IPS-18c (cell line): ENCODE measurements at regions not wholly inside any gene's neighbourhood (a gene's known extent, or its start where the extent isn't known, plus 50 kb on each side); places are given as distances from the start of the nearest gene placed in this dataset.

Experiments used
- H3K4me3 ChIP-seq: 2 replicates; pipeline ENCODE4 v1.7.0; 2013; ENCODE audit warnings: low read depth, mild to moderate bottlenecking, low read length, moderate library complexity; ENCODE audit not compliant: insufficient read depth
- H3K9me3 ChIP-seq: one replicate; pipeline ENCODE4 v1.6.1; 2013; ENCODE audit warnings: mild to moderate bottlenecking, low read length, moderate library complexity; ENCODE audit not compliant: control insufficient read depth, insufficient read depth

DNA sequence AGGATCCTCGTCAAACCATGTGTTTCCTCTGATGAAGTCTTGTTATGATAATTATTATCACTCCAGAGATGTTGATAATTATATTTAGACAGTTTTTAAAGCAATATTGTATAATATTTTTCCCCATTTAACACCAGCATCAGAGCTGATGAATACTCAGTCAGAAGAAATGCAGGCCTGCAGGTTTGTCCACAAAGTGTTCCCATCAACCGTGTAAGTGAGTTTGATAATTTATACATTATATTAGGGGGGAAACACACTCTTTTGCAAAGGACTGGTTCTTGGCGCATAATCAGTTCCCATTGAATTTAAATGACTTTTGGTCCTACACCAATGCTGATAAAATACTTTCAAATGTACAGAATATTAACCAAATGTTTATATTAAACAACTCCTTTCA is 454.8 kb downstream of the TOX3 start:
- no peaks in the 10 kb centered on the region for H3K9me3 ChIP-seq
- H3K4me3 ChIP-seq = no peak overlapping the region

DNA sequence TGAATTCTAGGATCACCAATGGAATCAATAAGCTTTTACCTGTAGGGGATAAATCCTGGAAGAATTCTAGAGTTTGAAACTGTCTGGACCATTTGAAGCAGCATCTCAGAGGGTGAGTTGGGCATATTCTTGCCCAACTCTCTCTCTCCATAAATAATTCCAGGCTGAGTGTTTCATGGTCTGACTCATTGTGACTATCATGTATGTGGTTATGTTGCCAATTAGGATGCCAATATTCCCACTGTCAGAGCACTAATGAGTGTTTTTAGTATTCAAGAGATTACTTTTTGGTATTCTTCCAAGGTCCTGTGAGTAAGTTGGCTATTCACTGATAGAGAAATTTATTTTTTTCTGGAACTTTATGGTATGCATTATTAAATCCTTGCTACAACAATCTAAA is 456.9 kb downstream of the TOX3 start:
- no peak overlapping the region for H3K4me3 ChIP-seq

DNA sequence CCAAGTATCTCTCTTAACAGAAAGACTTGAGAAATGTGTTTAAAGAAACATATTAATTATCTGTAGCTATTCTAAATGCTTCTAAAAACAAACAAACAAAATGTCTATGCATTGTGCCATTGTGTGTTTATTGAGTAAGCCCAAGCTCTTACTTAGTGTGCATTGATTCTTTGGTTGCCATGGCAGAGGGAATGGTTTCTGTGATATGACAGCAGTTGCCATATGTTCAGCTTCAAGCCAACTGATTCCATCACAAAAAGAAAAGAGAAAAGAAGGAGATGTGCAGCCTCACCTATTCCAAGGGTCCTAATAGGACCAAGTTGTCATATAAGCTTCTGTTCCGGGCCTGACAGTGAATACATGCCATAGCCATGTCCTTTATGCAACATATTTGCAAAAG is 457.5 kb downstream of the TOX3 start:
- Histone ChIP-seq H3K9me3 (no peaks in the 10 kb centered on the region), H3K4me3 (no peak overlapping the region)

More for the DNA sequence above, 456.9 kb downstream of the TOX3 start:
- H3K9me3 ChIP-seq = no peaks in the 10 kb centered on the region

DNA sequence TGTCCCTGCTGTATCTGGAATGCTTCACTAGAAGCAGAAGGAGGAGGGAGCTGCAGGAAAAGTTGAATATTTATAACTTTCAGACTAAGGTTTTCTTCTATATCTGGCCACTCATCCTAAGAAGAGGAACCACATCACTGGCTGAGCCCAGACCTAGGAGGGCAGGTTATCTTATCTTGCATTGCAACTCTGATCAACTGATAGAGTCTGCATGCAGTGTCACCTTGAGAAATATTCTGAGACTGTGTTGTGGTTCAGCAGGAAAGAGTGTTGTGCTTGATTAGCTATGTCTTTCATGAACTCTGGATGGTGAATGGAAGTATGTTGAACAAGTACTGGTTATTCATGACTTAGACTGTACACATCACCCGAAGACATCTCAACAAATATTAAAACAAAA is 460.0 kb downstream of the TOX3 start:
- Histone ChIP-seq H3K9me3 (no peaks in the 10 kb centered on the region), H3K4me3 (no peak overlapping the region)

DNA sequence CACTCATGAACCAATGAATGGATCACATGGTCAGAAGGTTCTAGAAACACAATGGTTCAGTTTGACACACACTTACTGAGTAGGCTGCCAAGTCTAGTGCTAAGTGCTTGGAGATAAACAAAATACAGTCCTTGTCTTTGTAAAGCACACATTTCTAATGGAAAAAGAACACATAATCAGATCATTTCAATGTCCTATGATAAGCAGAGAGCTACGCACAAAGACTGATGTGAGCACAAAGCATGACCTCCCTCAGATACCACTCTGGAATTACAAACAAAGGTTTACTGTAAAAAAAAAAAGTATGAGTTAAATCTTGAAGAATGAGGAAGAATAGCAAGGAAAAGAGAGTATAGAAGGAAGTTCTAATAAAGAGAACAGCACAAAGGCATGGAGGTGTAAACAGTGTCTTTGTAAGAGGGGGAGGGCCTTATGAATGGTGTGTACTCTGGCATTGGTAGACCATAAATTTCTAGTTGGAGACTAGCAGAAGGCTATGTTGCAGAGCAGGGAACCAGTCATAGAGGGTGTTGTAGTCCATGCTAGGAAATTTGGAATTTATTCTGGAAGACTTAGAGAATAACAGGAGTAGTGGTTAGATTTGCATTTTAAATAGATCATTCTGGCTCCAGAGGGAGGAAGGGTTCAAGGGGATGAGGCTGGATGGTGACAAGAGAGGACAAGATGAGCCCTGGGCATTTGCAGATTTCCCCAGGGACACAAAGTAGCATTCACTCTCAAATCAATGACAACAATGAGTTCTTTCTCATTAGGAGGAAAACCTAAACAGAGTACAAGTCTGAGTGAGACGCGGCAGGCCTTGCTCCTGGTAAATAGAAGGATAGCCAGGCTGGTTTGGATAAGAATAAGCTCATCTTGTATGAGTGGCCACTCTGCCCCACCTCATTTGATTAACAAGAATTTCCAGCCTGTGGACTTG is 468.0 kb downstream of the TOX3 start:
- no peaks in the 10 kb centered on the region for H3K9me3 ChIP-seq
- no peak overlapping the region for H3K4me3 ChIP-seq

DNA sequence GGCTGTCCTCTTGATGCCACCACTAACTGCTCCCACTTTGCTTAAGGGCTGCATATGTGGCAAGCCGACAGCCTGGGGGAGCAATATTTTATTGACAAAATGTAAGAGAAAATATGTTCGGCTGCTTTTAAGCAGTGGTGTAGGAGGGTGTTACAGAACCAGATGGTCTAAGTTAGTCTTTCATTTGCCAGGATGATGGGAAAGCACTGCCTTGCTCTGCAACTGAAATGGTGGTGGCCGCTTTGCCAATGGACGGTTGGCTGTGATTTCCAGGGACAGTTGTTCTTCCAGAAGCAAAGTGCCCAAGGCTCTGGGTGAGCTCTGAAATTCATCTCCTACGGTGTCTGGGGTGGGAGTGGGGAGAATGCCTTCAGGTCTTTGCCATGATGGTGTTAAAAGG is 469.3 kb downstream of the TOX3 start:
- Histone ChIP-seq H3K9me3 (no peaks in the 10 kb centered on the region), H3K4me3 (no peak overlapping the region)

DNA sequence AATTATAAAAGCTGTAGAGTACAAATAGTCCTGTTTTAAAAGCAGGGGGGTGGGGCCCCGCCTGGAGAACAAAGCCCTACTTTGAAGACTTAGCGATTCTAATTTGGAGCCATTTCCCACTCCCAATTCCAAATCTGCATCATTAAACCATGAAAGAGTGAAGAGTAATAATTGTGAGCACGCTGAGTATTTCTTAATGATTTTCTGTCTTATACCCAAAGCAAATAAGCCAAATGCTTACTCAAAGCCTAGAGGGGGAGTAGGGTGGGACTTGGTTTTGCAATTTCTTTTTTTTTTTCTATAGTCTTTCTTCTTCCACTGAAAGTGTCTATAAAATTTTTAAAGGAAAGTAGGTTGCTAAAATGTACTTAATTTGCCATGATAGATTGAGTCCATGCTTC is 470.1 kb downstream of the TOX3 start:
- H3K9me3 ChIP-seq = no peaks in the 10 kb centered on the region
- H3K4me3 ChIP-seq = no peak overlapping the region

DNA sequence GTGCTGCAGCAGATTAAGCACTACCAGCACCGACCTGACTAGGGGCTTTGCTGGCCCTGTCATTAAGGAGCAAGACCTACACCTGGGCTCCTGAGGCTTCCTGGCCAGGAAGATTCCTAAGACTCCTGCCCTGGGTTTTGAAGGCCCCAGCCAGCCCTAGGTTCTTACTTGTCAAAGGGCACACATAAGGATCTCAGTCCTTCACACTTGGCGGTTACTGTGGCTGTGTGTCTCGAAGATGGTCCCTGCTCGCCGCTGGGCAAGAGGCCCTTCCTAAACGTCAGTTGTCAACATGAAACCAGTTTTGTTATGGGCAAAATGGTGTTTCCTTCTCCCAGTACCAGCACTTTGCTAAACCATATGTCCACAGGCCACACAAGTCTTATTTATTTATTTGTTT is 470.6 kb downstream of the TOX3 start:
- H3K4me3 ChIP-seq = no peak overlapping the region
- H3K9me3 ChIP-seq = no peaks in the 10 kb centered on the region

DNA sequence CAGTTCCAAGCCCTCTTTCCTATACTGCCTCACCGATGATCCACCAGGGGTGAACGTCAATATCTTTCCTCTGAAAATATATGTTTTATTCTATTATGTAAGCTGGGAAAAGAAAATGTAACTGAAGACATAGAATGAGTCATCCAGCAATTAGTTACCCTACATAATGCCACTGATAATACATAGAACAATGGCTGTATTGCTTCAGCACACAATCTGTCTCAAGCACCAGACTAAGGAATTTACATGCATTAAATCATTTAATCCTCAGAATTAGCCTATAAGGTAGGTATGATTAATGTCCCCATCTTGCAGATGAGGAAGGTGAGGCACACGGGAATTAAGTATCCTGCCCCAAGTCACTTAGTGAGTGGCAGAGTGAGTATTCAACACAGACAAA is 472.8 kb downstream of the TOX3 start:
- Histone ChIP-seq H3K4me3 (no peak overlapping the region), H3K9me3 (no peaks in the 10 kb centered on the region)

DNA sequence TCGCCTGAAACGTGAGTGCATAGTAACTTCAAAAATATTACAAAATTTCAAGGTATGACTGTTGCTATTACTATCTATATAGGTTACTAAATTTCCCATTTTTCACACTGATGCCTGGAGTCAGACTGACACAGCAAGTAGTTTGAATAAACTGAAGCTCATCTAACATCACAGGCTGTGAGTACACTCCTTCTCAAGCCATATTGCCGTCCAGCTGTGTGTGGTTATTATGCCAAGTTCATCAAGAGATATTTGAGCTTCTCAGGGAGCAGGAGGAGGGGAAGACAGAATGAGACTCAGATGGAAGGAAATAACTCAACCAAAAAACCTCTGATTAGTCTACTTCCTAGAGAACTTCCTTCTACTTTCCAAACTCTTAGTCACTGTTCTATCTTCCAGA is 473.9 kb downstream of the TOX3 start:
- Histone ChIP-seq H3K4me3 (no peak overlapping the region), H3K9me3 (no peaks in the 10 kb centered on the region)

DNA sequence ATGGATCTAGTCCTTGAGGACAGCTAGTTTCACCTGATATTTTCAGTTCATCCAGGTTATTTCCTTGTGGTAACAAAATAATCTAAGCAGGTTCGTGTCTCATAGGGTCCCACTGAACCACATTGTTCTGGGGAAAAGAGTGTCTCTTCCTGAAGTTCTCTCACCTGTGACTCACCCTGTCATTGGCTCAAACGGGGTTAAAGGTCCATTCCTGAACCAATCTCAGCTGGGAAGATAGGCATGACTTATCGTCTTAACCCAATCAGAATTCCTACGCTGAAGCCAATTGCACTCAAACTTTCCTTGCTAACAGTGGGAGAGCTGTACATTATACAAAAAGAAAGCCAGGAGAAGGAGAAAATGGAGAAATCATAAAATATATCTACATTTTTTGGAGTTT is 475.8 kb downstream of the TOX3 start:
- Histone ChIP-seq H3K9me3 (no peaks in the 10 kb centered on the region), H3K4me3 (no peak overlapping the region)

DNA sequence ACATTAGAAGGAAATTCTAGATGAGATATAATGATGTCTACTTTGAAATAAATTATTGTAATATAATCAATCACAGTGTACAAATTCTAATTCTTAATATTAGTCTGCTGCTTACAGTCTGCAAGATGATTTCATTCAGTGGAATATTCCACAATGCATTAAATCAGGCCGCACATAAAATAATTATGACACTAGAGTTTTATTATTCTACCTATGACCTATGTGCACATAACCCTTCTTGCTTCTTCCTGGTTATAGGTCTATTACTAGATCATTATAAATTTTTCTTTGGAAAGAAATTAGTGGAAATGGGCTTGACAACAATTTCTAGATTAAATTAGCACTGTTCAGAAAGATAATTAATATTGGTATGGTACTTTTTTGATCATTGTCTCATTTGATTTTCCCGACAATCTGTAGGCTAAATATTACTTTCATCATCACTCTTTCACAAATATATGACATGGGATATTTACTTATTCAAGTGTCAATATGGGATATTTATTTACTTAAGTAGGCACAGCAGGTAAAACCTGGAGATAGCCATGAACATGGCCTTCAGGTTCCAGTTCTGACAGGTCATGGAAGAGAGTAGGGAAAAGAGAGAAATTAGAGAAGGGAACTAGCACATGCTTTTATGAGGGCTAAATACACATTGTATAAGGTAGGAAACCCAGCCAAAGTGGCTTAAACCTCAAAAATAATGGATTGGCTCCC is 476.4 kb downstream of the TOX3 start:
- Histone ChIP-seq H3K9me3 (no peaks in the 10 kb centered on the region), H3K4me3 (no peak overlapping the region)

DNA sequence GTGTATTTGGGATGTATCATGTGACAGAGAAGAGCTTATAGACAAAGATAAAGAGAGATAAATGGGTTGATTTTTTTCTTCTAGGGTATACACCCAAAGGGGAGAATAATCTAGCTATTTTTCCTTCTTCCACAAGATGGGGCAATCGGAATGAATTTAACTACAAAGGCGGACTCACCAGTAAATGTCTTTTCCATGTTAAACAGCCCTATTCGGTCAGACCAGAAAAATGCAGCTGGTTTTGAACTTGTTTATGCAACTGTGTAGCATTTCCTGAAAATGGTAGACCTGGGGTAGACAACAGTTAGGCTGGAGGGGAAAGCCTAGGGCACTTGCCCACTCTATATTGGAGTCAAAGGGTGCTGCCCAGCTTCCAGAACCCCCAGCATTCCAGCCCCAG is 477.1 kb downstream of the TOX3 start:
- Histone ChIP-seq H3K4me3 (no peak overlapping the region), H3K9me3 (no peaks in the 10 kb centered on the region)

DNA sequence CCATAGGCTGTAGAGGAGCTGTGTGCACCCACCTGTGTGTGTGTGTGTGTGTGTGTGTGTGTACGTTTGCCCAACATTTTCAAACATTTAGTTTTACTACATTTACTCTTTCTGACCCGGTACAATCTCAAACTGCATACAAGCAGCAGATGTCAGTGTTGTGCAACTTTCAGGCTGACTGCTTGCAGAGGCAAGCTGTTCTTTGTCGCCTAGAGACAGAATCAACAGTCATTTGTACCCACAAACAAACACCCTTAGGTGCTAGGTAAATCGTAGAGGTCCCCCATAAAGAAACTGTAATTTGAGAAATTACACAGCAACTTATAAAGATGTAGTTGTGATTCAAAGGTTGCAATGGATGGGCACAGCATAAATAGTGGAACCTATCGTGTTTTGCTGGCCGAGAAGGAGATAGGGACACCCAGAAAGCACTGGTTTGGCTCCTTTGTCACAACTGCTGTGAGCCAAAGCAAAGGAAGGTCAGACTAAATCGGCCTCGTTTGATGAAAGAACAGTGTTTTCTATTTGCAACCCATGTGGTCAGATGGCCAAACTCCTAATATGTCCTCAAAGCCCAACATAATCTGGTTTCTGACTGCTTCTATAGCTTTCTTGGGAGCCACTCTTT is 478.4 kb downstream of the TOX3 start:
- Histone ChIP-seq H3K9me3 (no peaks in the 10 kb centered on the region), H3K4me3 (no peak overlapping the region)

DNA sequence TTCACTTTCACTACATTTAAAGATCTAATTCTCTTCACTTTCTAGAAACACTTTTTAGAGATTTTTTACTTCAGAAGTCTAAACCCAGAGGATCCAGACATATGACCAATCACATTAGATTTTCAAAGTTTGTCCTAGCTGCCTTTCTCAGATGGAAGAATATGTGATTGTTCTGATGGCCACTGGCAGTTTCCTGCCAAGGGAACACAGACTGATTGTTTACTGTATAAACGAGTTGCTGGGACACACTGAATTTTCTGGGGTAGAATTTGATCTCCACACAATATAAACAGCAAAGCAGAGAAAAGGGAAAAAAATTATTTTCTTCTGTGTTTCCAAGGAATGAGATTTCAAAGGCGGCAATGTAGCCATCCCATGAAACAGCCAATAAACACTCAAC is 480.0 kb downstream of the TOX3 start:
- H3K9me3 ChIP-seq = no peaks in the 10 kb centered on the region
- H3K4me3 ChIP-seq = no peak overlapping the region

DNA sequence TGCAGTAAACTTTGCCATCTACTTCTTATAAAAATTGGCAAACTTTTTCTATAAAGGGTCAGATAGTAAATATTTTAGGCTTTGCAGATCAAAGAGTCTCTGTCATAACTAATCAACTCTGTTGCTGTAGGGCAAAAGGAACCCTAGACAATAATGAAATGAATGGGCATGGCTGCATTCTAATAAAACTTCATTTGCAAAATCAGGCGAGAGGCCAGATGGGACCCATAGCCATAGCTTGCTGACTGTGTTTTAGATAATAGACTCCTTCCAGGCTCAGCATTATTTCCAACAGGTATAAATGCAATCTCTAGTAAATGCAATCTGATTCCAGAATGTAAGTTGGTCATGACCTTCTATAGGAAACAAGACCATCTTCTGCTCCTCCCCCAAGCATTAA is 490.7 kb downstream of the TOX3 start:
- no peaks in the 10 kb centered on the region for H3K9me3 ChIP-seq
- H3K4me3 ChIP-seq = no peak overlapping the region

DNA sequence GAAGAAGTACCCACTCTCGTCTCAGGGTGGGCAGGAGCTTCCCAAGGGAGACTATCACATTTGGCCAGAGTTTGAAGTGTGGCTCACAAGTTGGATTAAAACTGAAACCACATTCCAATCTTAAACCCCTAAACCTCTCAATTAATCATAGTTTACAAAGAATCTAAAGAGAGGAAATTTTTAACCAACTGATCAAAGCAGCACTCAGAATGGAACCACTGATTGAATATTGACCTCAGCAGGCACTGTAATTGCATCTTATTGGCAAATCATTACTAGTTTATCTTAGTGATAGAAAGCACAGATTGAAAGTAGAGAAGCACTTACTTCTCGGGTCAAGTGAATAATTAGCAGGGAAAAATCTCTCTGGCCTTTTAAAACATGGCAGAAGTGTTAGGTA is 491.6 kb downstream of the TOX3 start:
- H3K9me3 ChIP-seq = no peaks in the 10 kb centered on the region
- H3K4me3 ChIP-seq = no peak overlapping the region

DNA sequence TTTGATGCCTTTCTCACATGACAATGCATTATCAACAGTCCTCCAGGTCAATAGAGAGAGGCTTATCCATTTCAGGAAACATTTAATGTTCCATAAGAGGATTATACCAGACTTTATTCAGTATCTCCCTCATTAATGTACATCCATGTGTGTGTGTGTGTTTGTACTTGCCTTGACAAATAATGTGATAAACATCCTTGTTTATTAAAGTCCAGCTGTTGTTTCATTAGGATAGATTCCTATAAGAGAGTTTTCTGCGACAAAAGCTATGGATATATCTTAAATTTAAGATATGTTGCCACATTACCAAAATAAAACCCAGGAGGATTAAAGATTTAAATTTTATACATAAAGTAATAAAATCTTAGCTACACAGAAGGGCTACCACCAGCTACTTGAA is 492.6 kb downstream of the TOX3 start:
- no peaks in the 10 kb centered on the region for H3K9me3 ChIP-seq
- no peak overlapping the region for H3K4me3 ChIP-seq
